ENCODE measurements at regions not wholly inside any gene's neighbourhood (a gene's known extent, or its start where the extent isn't known, plus 50 kb on each side); places are given as distances from the start of the nearest gene placed in this dataset.

GRCh38 chr22:47390026-47390970, 627.8 kb downstream of the TBC1D22A start:
- no peak for DNase-seq (ENCODE audit: low read depth)
- no peak overlapping the region for H3K4me3 ChIP-seq (ENCODE audit: low read depth, low read length)
- TF ChIP-seq POLR2A (IDR thresholded peaks at IDR 0.05; ENCODE audit: extremely low read depth, insufficient read length) = no peak
- TF ChIP-seq MAX (IDR thresholded peaks at IDR 0.05; ENCODE audit: low read depth, low read length) = no peak
- TF ChIP-seq MYC (IDR thresholded peaks at IDR 0.05; ENCODE audit: low read depth, low read length) = no peak
- no peak for TF ChIP-seq CTCF (IDR thresholded peaks at IDR 0.05; ENCODE audit: low read depth, low read length)

- no peak for DNase-seq (ENCODE audit: low read depth)
- TF ChIP-seq POLR2A (IDR thresholded peaks at IDR 0.05; ENCODE audit: extremely low read depth, insufficient read length) = no peak
- no peak for TF ChIP-seq MAX (IDR thresholded peaks at IDR 0.05; ENCODE audit: low read depth, low read length)
- no peak for TF ChIP-seq MYC (IDR thresholded peaks at IDR 0.05; ENCODE audit: low read depth, low read length)
- no peak for TF ChIP-seq CTCF (IDR thresholded peaks at IDR 0.05; ENCODE audit: low read depth, low read length)
- H3K4me3 ChIP-seq (ENCODE audit: low read depth, low read length) = no peak overlapping the region
These were observed 626.8 kb downstream of the TBC1D22A start for GRCh38 chr22:47389201-47389600.

- TF ChIP-seq POLR2A (IDR thresholded peaks at IDR 0.05; ENCODE audit: extremely low read depth, insufficient read length) (no peak), MAX (IDR thresholded peaks at IDR 0.05; ENCODE audit: low read depth, low read length) (no peak), MYC (IDR thresholded peaks at IDR 0.05; ENCODE audit: low read depth, low read length) (no peak), CTCF (IDR thresholded peaks at IDR 0.05; ENCODE audit: low read depth, low read length) (no peak)
- DNase-seq (ENCODE audit: low read depth) = no peak
- no peak overlapping the region for H3K4me3 ChIP-seq (ENCODE audit: low read depth, low read length)
These were observed 626.3 kb downstream of the TBC1D22A start for GRCh38 chr22:47388778-47389177.

- no peak for DNase-seq (ENCODE audit: low read depth)
- no peak overlapping the region for H3K4me3 ChIP-seq (ENCODE audit: low read depth, low read length)
- no peak for TF ChIP-seq CTCF (IDR thresholded peaks at IDR 0.05; ENCODE audit: low read depth, low read length)
- TF ChIP-seq POLR2A (IDR thresholded peaks at IDR 0.05; ENCODE audit: extremely low read depth, insufficient read length) = no peak
- TF ChIP-seq MYC (IDR thresholded peaks at IDR 0.05; ENCODE audit: low read depth, low read length) = no peak
- TF ChIP-seq MAX (IDR thresholded peaks at IDR 0.05; ENCODE audit: low read depth, low read length) = no peak
These were observed 625.9 kb downstream of the TBC1D22A start for GRCh38 chr22:47388331-47388730.

- H3K4me3 ChIP-seq (ENCODE audit: low read depth, low read length) = no peak overlapping the region
- TF ChIP-seq MAX (IDR thresholded peaks at IDR 0.05; ENCODE audit: low read depth, low read length) = no peak
- TF ChIP-seq CTCF (IDR thresholded peaks at IDR 0.05; ENCODE audit: low read depth, low read length) = no peak
- TF ChIP-seq POLR2A (IDR thresholded peaks at IDR 0.05; ENCODE audit: extremely low read depth, insufficient read length) = no peak
- TF ChIP-seq MYC (IDR thresholded peaks at IDR 0.05; ENCODE audit: low read depth, low read length) = no peak
- no peak for DNase-seq (ENCODE audit: low read depth)
These were observed 624.5 kb downstream of the TBC1D22A start for GRCh38 chr22:47386812-47387510.

All from NB4 (cell line).